ENCODE measurements at regions not wholly inside any gene's neighbourhood (a gene's known extent, or its start where the extent isn't known, plus 50 kb on each side); places are given as distances from the start of the nearest gene placed in this dataset.

DNA sequence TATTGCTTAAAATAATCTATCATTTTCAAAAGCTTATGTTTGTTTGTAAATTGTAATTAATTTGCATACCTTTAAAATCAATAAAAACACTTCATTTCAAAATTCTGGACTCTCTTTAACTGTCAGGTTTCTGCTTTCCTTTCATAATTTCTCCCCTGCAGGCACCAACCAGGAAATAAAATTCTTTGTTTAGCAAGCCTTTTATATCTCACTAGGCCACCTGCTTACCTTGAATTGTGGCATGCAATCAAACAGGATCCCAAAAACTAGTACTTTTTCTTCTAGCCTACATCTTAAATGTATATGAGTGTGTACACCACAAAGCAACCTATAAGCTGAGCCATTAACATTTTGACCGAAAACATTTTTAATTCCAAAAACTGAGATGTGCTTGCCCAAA is 233.1 kb downstream of the NR4A2 start:
- ATAC-seq (no peak), DNase-seq (no peak)
- H3K4me3 ChIP-seq: no peak overlapping the region
- no peaks in the 10 kb centered on the region for H3K36me3 ChIP-seq
- intact Hi-C loops (cut with DNase I; ENCODE audit: low total_unique reads): no loop called here
- in situ Hi-C loops (cut with MboI; ENCODE audit: low sequenced_read_pairs in 4 of 4): no loop called here
- no peaks in the 10 kb centered on the region for H3K4me1 ChIP-seq
- TF ChIP-seq POLR2A (IDR thresholded peaks at IDR 0.05): no peak
- TF ChIP-seq, protein P1, sequence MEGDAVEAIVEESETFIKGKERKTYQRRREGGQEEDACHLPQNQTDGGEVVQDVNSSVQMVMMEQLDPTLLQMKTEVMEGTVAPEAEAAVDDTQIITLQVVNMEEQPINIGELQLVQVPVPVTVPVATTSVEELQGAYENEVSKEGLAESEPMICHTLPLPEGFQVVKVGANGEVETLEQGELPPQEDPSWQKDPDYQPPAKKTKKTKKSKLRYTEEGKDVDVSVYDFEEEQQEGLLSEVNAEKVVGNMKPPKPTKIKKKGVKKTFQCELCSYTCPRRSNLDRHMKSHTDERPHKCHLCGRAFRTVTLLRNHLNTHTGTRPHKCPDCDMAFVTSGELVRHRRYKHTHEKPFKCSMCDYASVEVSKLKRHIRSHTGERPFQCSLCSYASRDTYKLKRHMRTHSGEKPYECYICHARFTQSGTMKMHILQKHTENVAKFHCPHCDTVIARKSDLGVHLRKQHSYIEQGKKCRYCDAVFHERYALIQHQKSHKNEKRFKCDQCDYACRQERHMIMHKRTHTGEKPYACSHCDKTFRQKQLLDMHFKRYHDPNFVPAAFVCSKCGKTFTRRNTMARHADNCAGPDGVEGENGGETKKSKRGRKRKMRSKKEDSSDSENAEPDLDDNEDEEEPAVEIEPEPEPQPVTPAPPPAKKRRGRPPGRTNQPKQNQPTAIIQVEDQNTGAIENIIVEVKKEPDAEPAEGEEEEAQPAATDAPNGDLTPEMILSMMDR (IDR thresholded peaks at IDR 0.05 in 4 of 5, conservative IDR thresholded peaks at IDR 0.05 in 1 of 5): no peak
- H3K27me3 ChIP-seq: no peaks in the 10 kb centered on the region
- H3K27ac ChIP-seq: no peak overlapping the region
- no peaks in the 10 kb centered on the region for H3K9me3 ChIP-seq

DNA sequence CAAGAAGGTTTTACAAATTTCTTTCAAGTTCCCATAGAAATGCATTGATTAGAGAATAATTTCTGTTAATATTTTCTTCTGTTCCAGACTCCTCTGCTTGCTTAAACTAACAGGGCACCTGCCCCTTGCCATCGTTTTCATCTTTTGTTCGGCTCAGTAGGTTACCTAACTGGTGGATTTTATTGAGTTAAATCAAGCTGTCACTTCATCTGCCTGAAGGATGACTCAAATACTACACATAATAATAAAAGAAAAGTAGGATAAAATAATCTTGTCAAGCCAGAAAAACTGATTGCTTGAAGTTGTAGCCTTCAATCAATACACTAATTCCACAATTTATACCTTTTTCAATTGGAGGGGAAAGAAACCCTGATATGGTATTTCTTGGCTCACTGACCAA is 234.0 kb downstream of the NR4A2 start:
- intact Hi-C loops (cut with DNase I; ENCODE audit: low total_unique reads): no loop called here
- TF ChIP-seq POLR2A (IDR thresholded peaks at IDR 0.05): no peak
- TF ChIP-seq, protein P1 (IDR thresholded peaks at IDR 0.05 in 4 of 5, conservative IDR thresholded peaks at IDR 0.05 in 1 of 5): no peak
- Histone ChIP-seq H3K27me3 (no peaks in the 10 kb centered on the region), H3K36me3 (no peaks in the 10 kb centered on the region), H3K4me3 (no peak overlapping the region), H3K27ac (no peak overlapping the region), H3K4me1 (no peaks in the 10 kb centered on the region), H3K9me3 (no peaks in the 10 kb centered on the region)
- in situ Hi-C loops (cut with MboI; ENCODE audit: low sequenced_read_pairs in 4 of 4): no loop called here
- ATAC-seq: no peak
- DNase-seq: no peak

DNA sequence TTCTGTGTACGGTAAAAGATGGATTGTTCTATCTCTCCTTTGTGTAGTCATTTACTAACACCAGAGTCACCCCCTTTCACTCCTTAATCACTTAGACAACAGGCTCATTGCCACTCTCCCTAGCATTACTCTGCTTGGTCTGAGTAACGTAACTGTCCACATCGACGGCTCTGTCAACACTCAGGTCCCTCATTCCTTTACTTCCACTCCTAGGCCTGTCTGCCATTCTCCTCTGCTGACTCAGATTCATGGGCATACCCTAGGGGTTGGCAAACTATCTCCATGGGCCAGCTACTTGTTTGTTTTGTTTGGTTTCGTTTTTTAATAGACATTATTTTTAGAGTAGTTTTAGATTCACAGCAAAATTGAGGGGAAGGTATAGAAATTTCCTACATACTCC is 243.9 kb downstream of the NR4A2 start:
- TF ChIP-seq, protein P1 (IDR thresholded peaks at IDR 0.05 in 4 of 5, conservative IDR thresholded peaks at IDR 0.05 in 1 of 5): no peak
- TF ChIP-seq POLR2A (IDR thresholded peaks at IDR 0.05): no peak
- Histone ChIP-seq H3K27ac (no peak overlapping the region), H3K36me3 (no peaks in the 10 kb centered on the region), H3K4me1 (no peaks in the 10 kb centered on the region), H3K27me3 (no peaks in the 10 kb centered on the region), H3K9me3 (no peaks in the 10 kb centered on the region), H3K4me3 (no peak overlapping the region)
- intact Hi-C loops (cut with DNase I; ENCODE audit: low total_unique reads) (no loop called here), in situ Hi-C loops (cut with MboI; ENCODE audit: low sequenced_read_pairs in 4 of 4) (no loop called here)
- ATAC-seq (no peak), DNase-seq (no peak)

DNA sequence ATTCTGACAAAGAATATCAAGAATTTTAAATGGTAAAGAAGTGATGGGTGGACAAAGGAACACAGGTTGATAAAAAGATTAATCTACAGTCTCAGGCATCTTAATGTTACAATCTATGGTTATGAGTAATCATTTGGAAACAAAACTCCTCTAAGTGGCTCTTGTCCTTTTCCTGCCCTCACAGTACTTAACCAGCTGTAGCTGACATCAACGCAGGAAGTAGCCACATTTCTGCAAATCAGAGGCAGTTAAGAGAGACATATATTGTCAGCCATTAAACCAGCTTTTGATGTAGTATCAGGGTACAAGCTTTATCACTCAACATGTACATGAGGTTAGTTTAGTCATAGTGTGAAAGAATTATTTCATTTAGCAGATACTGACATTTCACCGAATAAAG is 244.6 kb downstream of the NR4A2 start:
- Histone ChIP-seq H3K36me3 (no peaks in the 10 kb centered on the region), H3K4me3 (no peak overlapping the region), H3K9me3 (no peaks in the 10 kb centered on the region), H3K4me1 (no peaks in the 10 kb centered on the region), H3K27me3 (no peaks in the 10 kb centered on the region), H3K27ac (no peak overlapping the region)
- DNase-seq (no peak), ATAC-seq (no peak)
- intact Hi-C loops (cut with DNase I; ENCODE audit: low total_unique reads): no loop called here
- in situ Hi-C loops (cut with MboI; ENCODE audit: low sequenced_read_pairs in 4 of 4): no loop called here
- TF ChIP-seq, protein P1 (IDR thresholded peaks at IDR 0.05 in 4 of 5, conservative IDR thresholded peaks at IDR 0.05 in 1 of 5): no peak
- TF ChIP-seq POLR2A (IDR thresholded peaks at IDR 0.05): no peak

DNA sequence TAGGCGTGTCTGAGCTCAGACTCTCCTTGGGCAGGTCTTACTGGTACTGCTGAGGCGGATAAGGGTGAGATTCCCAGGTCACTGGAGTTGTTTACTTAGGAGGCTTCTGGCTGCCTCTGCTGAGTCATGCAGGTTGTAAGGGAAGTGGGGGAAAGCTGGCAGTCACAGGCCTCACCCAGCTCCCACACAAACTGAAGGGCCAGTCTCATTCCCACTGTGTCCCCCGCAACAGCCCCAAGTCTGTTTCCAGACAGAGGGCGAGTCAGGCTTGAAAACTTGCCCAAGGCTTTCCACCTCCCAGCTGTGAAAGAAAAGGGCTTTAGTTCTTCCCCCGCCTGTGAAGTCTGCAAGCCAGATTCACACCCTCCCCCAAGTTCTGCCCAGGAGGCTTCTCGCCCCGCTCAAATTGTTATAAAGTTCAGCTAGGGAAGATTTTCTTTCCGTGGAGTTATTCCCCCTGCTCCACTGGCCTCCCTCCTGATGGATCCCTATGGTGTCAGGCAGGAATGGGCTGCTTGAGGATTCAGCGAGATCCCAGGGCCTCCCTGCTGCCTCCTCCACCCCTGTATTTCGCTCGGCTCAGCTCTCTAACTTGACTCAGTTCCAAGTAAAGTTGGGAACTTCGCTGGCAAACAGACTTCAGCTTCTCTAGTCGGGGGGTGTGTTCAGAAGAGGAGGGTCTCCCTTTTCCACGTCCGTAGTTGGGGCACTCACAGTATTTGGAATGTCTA is 248.6 kb downstream of the NR4A2 start:
- in situ Hi-C loops (cut with MboI; ENCODE audit: low sequenced_read_pairs in 4 of 4) (no loop called here), intact Hi-C loops (cut with DNase I; ENCODE audit: low total_unique reads) (no loop called here)
- no peaks in the 10 kb centered on the region for H3K27me3 ChIP-seq
- TF ChIP-seq POLR2A (IDR thresholded peaks at IDR 0.05): no peak
- TF ChIP-seq, protein P1 (IDR thresholded peaks at IDR 0.05 in 4 of 5, conservative IDR thresholded peaks at IDR 0.05 in 1 of 5): no peak
- ATAC-seq (no peak), DNase-seq (no peak)
- H3K4me3 ChIP-seq: no peak overlapping the region
- H3K9me3 ChIP-seq: no peaks in the 10 kb centered on the region
- no peaks in the 10 kb centered on the region for H3K4me1 ChIP-seq
- no peak overlapping the region for H3K27ac ChIP-seq
- no peaks in the 10 kb centered on the region for H3K36me3 ChIP-seq
